CD4-positive, alpha-beta T cell treated with Interleukin-15 for 4 hours (primary cell): ENCODE measurements at regions not wholly inside any gene's neighbourhood (a gene's known extent, or its start where the extent isn't known, plus 50 kb on each side); places are given as distances from the start of the nearest gene placed in this dataset.

Experiments used
- DNase-seq: peaks from one replicate; pipeline ENCODE4 v3.0.0-alpha.2; 2020; ENCODE audit warnings: low spot score

DNA sequence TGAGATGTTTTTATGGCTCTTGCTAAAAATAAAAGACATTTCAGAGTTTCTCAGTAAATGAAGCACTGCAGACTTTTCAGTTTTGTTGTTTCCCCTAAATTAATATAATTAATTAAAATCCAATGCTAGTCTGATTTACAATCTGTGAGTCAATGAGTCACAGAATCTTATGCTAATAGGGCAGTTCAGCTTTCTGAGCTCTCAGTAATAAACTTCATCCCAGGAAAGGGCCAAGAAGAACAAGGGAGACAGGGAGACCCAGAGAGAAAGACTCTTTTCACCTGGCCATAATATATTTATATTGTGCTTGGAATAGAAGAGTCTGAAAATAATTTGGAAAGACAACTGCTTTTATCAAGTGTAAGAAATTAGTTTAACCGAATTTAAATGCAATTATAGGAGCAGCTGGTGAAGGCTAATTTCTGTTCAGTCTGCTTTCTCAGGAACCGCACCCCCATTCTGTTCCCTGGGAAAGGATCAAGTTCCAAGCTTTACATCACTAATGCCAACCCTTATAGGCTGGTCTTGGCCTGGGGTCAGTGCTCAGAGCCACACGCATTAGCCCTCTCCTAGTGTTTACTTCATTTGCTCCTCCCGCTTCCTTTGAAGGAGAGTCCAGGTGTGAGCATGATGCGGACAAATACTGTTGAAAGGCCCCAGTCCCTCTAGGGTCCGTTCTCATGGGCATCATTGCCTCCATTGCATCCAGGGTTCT lies 145.6 kb downstream of the ZBTB18 start:
- no peak for DNase-seq

DNA sequence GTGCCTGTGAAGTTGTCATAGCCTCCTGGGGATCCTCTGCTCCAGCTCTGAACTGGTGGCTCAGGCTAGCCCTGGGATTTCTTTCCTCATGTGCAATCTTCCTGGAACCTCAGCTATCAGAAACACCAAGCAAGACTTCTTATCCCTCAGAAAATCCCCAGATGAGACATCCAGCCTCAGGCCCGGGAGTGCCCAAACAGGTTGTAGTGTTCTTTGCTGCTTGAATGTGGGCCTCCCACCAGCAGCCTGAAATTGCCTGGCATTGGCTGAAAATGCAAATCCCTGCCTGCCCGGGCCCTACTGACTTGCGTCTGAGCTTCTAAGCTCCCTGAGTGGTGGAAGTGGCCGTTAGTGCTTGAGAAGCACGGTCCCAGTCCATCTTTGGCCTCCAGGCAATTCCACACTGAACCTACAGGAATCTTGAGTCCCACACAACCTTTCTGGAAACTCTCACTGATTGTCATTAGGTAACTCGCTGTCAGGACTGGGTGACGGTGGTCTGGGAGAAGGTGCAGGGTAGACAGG lies 146.8 kb downstream of the ZBTB18 start:
- DNase-seq, result no peak

DNA sequence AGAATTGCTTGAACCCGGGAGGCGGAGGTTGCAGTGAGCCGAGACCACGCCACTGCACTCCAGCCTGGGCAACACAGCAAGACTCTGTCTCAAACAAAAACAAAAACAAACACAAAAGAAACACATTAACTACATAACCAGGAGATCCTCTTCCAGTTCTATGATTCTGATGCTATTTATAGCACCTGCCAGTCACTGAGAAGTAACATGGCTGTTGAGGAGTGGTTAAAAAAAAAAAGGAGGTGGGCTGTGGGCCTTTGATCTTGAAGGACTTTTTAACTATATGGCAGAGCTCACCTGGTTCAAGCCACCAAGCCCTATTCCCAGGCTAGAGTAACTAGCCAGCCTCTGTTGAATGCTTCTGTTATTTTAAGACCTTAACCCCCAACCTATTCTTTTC lies 148.8 kb downstream of the ZBTB18 start:
- DNase-seq, result no peak

DNA sequence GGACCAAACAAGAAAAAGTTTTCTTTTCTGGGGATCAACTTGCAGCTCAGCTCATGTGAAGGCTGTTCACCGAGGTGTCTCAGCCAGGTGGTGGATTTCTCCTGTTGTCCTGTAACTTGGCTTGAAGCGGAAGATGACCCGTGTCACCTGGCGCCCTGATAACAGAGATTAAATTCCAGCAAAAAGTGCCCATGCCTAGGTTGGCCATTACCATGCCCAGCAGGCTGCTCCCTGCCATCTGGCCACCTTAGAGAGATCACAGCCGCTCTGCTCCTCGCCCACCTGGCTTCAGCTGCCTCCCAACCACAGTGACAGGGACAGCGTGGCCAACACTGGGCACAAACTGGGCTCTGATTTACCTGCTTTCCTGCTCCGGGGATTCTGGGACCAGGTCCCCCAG lies 149.5 kb downstream of the ZBTB18 start:
- DNase-seq, result no peak

DNA sequence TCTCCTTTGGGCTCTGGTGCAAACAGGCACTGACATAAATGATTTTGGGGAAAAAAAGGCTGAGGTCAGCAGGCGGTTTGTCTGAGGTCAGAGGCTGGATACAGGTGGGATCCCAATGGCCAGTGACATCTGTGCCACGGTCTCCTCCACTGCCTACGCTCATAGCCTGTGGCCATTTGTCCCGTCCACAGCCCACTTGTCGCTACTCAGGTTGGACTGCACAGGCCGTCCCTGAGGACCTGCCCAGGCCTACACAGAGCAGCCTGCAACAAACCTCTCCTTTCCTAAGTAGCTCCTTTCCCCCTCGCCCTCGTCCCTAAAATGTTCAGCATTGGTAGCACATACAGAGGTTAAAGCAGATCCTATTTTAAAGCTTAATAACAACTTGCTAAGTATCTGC lies 150.7 kb downstream of the ZBTB18 start:
- no peak for DNase-seq

DNA sequence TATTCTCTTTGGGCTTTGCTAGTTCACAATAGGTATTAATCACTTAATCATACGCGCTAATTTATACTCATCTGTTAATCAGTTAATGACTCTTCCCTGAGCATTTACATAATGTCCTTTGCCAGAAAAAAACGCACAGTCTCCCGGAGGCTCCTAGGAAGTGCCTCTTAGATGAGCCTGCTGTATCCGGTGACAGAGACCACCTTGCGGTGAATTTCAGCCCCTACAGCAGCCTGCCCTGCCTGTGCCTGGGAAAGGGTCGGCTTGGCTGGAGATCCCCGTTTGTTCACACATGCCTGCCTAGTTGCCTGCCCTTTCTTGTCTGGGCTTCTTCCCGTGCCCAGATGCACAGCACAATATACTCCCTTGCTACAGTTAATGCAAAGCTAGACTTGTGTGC lies 152.9 kb downstream of the ZBTB18 start:
- DNase-seq, result no peak

DNA sequence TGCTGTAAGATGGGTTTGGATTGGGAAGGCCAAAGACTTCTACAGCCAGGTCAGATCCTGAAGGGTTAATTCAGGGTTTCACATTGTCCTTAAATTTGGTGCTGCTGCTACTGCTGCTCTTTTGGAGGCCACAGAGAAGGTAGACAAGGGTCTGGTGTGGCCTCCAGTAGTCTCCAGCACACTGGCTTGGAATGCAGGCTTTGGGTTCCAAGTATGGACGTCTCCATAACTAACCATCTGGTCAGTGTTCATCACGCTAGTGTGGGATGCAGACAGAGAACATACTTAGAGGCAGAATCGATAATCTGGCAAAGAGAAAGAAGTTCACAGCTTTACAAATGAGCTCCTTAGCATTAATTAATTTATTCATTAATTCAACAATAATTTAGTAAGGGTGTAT lies 154.1 kb downstream of the ZBTB18 start:
- no peak for DNase-seq

DNA sequence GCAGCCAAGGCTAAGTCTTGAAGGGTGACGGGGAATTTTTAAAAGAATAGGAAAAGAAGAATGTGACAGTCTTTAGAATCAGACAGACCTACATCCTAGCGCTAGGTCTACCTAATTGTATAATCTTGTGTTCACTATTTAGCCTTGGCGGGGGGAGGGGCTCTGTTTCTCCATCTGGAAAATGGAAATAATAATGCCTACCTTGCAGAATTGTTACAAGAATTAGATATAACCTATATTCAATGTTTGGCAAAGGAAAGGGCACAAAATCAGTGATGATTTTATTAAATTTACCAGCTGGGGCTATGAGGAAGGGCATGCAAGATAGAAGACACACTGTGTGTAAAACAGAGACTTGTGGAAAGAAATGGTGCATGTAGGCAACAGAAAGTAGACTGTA lies 154.8 kb downstream of the ZBTB18 start:
- DNase-seq, result no peak

DNA sequence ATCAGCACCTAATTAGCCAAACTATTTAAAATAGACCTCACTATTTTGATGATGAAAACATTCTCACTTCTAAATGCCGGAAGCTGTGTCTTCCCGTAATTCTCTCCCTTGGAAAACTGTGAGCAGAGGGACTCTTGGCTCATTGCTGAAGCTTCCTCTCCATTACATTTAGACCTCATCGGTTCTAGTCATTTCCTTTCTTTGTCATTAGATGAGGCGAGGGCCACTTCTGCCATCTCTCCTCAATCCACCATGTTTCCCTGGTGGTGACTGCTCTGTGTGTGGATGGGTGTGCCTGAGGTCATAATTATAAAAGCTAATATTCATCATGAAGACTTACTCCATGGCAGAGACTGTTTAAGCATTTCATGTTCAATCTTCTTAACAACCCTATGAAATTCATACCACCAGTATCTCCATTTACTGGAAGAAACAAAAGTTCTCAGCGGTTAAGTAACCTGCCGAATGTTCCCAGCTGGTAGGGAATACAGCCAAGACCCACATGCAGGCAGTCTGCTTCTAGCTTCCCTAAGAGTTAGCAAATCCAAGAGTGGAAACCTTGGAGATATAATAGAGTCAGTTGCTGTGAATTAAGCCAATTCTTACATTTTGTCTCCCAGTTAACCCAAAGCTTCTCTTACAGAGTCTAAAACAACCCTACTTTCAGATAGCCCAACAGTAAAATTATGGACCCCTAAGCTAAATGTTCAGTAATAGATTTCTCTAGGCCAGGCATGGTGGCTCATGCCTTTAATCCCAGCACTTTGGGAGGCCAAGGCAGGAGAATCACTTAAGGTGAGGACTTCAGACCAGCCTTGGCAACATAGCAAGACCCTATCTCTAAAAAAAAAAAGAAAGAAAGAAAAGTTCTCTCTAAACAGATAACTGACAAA lies 156.2 kb downstream of the ZBTB18 start:
- DNase-seq, result no peak

DNA sequence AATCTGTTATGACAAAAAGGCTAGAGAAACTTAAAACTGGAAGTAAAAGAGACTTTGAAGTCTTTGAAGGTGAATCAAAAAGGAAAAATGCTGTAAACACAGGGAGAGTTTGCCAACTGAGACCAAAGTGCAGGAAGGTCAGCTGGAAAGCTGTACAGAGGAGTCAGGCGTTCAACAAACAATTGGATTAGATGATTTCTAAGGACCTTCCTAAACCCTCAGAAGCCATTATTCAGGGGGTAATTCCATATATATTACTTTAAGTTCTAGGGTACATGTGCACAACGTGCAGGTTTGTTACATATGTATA lies 156.8 kb downstream of the ZBTB18 start:
- DNase-seq, result no peak

DNA sequence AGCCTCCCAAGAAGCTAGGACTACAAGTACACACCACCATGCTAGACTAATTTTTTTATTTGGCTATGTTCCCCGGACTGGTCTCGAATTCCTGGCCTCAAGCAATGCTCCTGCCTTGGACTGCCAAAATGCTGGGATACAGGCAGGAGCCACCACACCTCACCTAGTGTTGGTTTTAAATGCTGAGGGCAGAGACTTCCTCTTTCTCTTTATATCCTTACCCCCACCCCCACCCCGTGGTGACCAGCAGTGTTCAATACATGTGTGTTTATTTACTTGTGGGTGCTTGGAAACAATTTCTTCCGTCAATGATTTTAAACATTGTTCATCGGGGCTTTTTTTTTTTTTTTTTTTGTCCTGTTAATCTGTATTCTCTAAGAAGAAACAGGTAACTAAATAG lies 158.9 kb downstream of the ZBTB18 start:
- no peak for DNase-seq

DNA sequence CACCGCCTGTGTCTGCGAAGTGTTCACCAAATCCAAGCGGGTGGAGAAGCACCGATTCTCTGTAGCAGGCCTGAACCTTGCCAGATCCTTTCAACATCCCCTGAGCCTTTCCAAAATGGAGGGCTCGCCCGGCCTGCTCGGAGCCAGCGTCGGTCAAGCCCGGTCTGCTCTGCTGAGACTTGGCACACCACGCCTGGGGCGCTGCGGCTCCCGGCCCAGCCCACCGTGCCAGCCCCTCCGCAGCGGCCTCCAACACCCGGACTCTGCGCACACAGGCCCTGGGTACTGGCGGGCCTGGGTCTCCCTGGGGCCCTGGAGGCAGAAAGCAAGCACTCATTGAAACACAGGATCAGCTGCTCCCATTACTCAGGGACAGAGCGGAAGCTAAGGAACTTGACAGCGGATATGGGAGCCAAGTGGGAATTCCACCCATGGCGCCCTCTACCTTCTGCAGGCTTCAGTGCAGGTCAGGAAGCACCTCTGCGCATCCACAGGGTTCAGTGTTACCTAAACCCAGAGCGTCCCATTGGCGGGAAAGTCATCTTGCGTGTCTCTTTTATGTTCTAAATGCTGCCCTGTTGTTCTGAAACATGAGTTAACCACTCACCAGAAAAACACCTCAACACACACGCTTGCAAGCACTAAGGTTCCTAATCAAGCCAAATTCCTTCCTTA lies 159.9 kb downstream of the ZBTB18 start:
- DNase-seq, result no peak

DNA sequence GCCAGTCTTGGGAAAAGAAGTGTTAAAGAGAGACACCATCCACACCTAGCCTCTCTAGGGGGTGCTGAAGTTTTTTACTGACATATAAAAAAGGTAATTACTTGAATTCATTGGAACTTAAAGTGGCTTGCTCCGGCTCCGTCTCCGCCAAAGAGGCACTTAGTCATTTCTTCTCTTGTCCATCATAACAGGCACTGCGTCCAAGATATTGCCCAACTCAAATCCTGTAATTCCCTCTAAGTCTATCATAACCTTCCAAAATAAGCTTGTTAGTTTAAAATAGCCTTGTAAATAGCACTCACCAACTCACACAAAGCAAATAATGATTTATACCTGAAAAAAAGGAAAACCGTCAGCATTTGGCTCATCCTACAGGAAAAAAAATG lies 160.5 kb downstream of the ZBTB18 start:
- DNase-seq, result no peak

DNA sequence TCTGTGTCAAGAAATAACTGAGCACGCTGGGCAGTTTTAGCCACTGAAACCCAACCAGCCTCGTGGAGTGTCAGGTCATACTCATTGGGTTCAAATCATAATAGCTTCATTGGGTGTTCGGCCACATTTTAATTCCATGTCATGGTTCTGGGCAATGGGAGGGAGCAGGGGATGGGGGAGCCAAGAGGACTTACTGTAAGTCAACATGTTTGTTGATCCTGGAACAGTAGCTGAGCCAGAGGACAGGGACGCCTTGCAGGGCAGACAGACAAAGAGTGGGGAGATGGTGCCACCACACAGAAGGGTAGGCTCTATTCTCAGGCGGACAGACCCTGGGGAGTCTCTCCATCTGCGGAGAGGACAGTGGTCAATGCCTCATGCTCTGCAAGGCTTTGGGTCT lies 161.1 kb downstream of the ZBTB18 start:
- no peak for DNase-seq

DNA sequence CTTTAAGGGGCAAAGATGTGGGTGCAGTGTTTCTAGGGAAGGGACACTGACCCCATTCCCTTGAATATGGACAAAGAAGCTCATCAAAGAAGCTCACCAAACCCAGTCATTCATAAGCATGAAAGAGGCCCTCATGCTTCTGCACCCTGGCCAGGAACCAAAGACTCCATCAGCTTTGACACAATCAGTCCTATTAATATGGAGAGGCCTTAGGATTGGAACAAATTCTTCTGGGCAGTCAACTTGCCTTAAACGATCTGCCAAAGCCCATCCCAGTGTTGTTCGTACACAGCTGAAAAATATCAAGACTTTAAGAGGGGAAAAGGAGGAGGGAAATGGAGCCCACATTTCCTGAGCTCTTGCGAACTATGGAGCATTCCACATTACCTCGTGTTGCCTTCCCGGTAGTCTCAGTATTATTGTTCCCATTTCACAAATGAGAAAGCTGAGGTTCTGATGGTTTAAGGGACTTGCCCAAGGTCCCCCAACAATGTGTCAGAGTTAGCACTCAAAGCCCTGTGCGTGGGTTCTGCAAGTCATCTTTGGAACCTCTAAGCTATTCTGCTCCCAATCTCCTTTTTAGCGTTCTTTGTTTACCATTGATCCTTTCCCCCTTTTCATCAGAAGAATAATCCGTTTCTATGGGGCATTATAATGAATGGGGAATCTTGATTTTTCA lies 161.9 kb downstream of the ZBTB18 start:
- DNase-seq, result no peak

DNA sequence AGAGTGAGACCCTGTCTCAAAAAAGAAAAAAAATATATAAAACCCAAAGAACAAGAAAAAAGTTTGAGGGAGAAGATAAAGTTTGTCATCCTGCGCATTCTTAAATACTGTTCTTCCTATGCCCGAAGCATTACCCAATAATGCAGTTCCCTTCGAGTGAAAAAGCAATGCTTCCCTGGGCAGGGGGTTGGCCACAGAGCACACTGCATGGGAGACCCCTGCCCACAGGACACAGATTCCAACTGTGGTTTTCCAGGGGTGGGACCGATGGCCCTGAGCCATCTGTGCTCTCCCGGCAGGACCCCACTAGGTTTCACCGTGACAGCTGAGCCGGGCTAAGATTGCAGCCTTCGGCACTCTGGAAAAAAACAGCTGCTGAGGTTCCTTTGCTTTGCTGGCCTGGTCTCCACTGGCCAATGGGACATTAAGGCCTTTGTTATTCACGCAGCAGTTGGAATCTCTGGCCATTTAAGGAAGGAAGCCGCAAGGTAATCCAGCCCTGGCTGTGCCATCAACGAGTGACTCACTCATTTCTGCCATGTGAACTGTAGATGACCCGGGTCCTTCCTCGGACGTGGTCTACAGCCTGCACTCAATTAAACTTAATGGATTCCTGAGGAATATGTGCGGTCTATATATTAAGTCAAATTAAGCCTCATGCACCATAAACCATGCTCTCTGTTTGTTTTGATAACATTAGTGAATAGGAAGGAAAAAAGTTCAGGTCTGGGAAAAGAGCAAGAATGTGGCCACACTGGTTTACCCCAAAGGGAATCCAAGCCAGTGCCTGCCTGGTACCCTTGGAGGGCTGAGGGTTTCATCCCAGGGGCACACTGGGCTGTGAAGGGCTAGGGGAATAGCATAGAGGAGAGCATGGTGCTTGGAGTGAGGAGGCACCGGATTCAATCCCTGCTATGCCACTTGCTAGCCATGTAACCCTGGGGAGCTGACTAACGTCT lies 163.2 kb downstream of the ZBTB18 start:
- no peak for DNase-seq

DNA sequence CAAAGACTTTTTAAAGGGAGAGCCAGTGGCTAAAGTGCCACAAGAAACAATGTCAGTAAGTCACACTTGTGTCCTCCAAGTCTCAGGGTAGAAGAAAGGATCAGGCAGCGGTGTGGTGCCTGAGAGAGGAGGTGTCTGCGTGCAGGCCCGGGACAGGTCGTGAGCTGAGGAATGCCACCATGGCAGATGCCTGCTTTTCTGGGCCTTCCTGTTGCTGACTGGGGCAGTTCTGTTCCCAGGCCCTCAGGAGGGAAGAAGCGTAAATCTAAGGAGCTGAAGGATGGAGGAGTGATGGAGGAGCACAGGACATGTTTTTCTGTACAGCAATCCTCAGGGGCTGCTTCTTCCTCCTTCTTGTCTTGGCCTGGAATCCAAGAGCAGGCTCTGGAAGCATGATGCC lies 165.8 kb downstream of the ZBTB18 start:
- no peak for DNase-seq

DNA sequence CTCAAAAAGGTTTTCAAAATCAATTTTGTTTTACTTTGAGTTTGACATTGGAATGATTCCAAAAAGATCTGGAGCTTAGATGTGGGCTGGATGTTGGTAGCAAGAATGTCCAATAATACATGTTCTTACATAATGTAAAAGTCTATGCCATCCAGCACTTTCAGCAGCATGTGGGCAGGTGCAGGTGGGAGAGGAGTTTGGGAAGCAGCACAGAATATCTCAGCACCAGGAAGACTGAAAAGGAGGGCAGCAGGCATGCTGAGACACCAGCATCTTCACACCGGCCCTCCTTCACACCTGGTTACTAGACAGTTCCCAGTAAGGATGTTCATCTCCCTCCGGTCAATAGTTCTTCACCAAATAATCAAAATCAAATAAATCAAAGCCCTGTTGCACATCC lies 166.6 kb downstream of the ZBTB18 start:
- no peak for DNase-seq

DNA sequence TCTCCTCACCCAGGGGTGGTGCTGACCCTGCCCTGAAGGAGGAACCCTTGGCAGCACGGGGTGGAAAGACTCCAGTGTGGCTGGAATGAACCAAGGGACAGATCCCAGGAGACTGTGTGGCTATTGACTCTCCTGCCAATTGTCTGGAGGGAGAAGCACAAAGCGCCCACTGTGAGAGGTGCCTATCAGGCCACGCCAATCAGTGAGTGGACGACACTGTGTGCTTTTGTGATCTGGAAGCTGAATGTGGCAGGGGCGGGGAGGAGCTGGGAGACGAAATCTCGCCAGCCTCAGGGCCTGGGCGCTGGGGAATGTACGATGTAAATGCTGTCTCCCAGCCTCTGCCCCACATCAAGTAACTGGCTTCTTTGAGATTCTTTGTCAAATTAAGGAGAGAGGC lies 167.1 kb downstream of the ZBTB18 start:
- no peak for DNase-seq

DNA sequence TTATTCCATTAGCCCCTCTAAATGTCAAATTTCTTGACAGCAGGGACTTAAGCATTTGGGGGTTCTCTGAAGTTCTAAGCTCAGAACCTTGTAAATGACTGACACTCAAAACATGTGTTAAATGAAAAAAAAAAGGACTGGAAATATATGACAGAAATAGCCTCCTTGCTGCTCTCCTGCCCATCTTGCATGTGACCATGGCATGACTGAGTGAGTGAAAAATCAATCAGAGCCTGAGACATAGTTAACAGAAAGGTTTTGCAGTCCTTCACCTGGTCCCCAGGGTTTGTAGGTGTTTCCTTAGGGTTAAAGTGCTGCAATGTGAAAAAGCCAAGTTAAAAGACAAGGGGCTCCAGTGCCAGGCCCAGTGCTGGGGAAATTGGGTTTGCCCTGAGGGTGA lies 168.1 kb downstream of the ZBTB18 start:
- no peak for DNase-seq

DNA sequence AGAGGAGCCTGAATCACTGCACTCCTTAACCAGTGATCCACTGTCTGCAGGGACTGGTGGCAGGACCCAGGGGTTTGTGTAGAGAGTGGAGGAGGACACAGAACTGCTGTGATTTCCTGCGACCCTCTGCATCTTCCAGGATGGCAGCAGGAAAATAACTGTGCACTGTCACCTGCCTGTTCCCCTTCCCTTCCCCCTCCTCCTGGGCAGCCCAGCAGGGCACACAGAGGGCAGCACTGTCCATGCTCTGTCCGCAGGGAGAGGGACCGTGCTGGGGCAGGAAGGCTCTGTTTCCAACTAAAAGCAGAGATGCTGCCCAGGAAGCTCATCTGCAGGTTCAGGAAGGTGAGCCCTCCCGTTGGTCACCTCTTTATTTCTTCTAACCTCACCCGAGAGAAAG lies 168.7 kb downstream of the ZBTB18 start:
- no peak for DNase-seq
